SK-N-SH (cell line): ENCODE measurements at regions not wholly inside any gene's neighbourhood (a gene's known extent, or its start where the extent isn't known, plus 50 kb on each side); places are given as distances from the start of the nearest gene placed in this dataset.

Experiments
- CTCF ChIA-PET: fragments of 300-600, 350-600 bp; formaldehyde crosslinking; extraction: SDS; loops from one replicate; lab custom pipeline; 2021; lab: Yijun Ruan, JAX
- POLR2A ChIA-PET: fragments of 350-600 bp; sonication (Branson Sonifier 250); formaldehyde crosslinking; extraction: SDS; loops from one replicate; lab custom pipeline; 2020; ENCODE audit warnings: antibody characterized with exemption, inconsistent platforms; lab: Yijun Ruan, JAX
- DNase-seq: peaks from one replicate; pipeline ENCODE4 v3.0.0; 2012
- H2AFZ ChIP-seq: fragments of 200-600 bp; sonication (generic); 2 replicates; pipeline ENCODE4 v1.8.1; 2016; ENCODE audit warnings: antibody characterized with exemption, mild to moderate bottlenecking, low read depth
- H3F3A ChIP-seq: fragments of 200-600 bp; sonication (generic); replicated peaks from 2 replicates; pipeline ENCODE3; 2016; ENCODE audit warnings: antibody characterized with exemption, mild to moderate bottlenecking; ENCODE audit not compliant: insufficient read depth
- H3K27ac ChIP-seq, 2 experiments: fragments of 200-500 bp in 1 of 2; fragments of 200-600 bp in 1 of 2; sonication (Bioruptor generic) in 1 of 2; sonication (generic), shearing (Covaris generic) in 1 of 2; 2 replicates each; pipeline versions ENCODE4 v1.5.1 to v1.6.1; 2014 to 2016; ENCODE audit warnings: low read depth in 2 of 2, inconsistent platforms in 1 of 2, low read length in 1 of 2, mild to moderate bottlenecking in 1 of 2, mixed read lengths in 1 of 2
- H3K27me3 ChIP-seq: fragments of 200-600 bp; sonication (generic), shearing (Covaris generic); 2 replicates; pipeline ENCODE4 v1.6.1; 2016; ENCODE audit warnings: mixed run types; ENCODE audit not compliant: insufficient read depth
- H3K36me3 ChIP-seq, 2 experiments: fragments of 200-500 bp in 1 of 2; fragments of 200-600 bp in 1 of 2; sonication (Bioruptor generic) in 1 of 2; sonication (generic) in 1 of 2; replicated peaks in 1 of 2; 2 replicates each; pipeline versions ENCODE3 to v1.5.1; 2014 to 2016; ENCODE audit warnings: low read length in 1 of 2, mild to moderate bottlenecking in 1 of 2; ENCODE audit not compliant: insufficient read depth in 2 of 2, control insufficient read depth in 1 of 2
- H3K4me1 ChIP-seq, 2 experiments: fragments of 200-500 bp in 1 of 2; fragments of 200-600 bp in 1 of 2; sonication (Bioruptor generic) in 1 of 2; sonication (generic), shearing (Covaris generic) in 1 of 2; 2 replicates each; pipeline versions ENCODE4 v1.5.1 to v1.6.1; 2014 to 2016; ENCODE audit warnings: low read depth in 1 of 2, low read length in 1 of 2, mixed run types in 1 of 2; ENCODE audit not compliant: insufficient read depth in 2 of 2, control insufficient read depth in 1 of 2
- H3K4me2 ChIP-seq: fragments of 200-600 bp; sonication (generic), shearing (Covaris generic); 2 replicates; pipeline ENCODE4 v1.6.1; 2017; ENCODE audit warnings: mixed run types
- H3K4me3 ChIP-seq, 2 experiments: fragments of 200-500 bp in 1 of 2; fragments of 200-600 bp in 1 of 2; sonication (Bioruptor generic) in 1 of 2; sonication (generic), shearing (Covaris generic) in 1 of 2; 2 replicates each; pipeline versions ENCODE4 v1.5.1 to v1.8.1; 2014 to 2016; ENCODE audit warnings: low read depth in 2 of 2, inconsistent platforms in 1 of 2, low read length in 1 of 2, mild to moderate bottlenecking in 1 of 2, mixed read lengths in 1 of 2, moderate library complexity in 1 of 2
- H3K79me2 ChIP-seq: fragments of 200-600 bp; sonication (generic); 2 replicates; pipeline ENCODE4 v1.8.1; 2017; ENCODE audit warnings: mild to moderate bottlenecking; ENCODE audit not compliant: insufficient read depth
- H3K9ac ChIP-seq: fragments of 200-600 bp; sonication (generic); 2 replicates; pipeline ENCODE4 v1.6.1; 2017; ENCODE audit warnings: mixed run types
- H3K9me2 ChIP-seq: fragments of 200-600 bp; sonication (generic); 2 replicates; pipeline ENCODE4 v1.6.1; 2017; ENCODE audit warnings: mixed run types
- H3K9me3 ChIP-seq: fragments of 200-600 bp; sonication (generic); 2 replicates; pipeline ENCODE4 v1.6.1; 2017; ENCODE audit warnings: mixed run types, mild to moderate bottlenecking, moderate library complexity
- H4K20me1 ChIP-seq: fragments of 200-600 bp; sonication (generic); 2 replicates; pipeline ENCODE4 v1.6.1; 2017; ENCODE audit warnings: mild to moderate bottlenecking, mixed run types; ENCODE audit not compliant: insufficient read depth
- CHD2 ChIP-seq: fragments of 150-350 bp; IDR thresholded peaks from 2 replicates; pipeline ENCODE4 v1.6.1; 2018; ENCODE audit warnings: low read length; ENCODE audit not compliant: partially characterized antibody
- CTCF ChIP-seq: fragments of 200-600 bp; sonication (generic); IDR thresholded peaks from 2 replicates; pipeline ENCODE4 v1.6.1; 2017; ENCODE audit warnings: antibody characterized with exemption, mild to moderate bottlenecking, moderate library complexity
- ELF1 ChIP-seq: IDR thresholded peaks from 2 replicates; pipeline ENCODE4 v1.4.0; 2012
- EZH2phosphoT487 ChIP-seq: fragments of 200-600 bp; sonication (generic); IDR thresholded peaks from 2 replicates; pipeline ENCODE4 v1.6.1; 2017; ENCODE audit warnings: low read depth, mixed run types, mild to moderate bottlenecking, antibody characterized with exemption, moderate library complexity, borderline replicate concordance
- FOXM1 ChIP-seq: IDR thresholded peaks from 2 replicates; pipeline ENCODE4 v1.4.0; 2012; ENCODE audit warnings: low read depth, mild to moderate bottlenecking
- GABPA ChIP-seq: IDR thresholded peaks from 2 replicates; pipeline ENCODE4 v1.4.0; 2012; ENCODE audit warnings: low read depth, mild to moderate bottlenecking
- IRF3 ChIP-seq: fragments of 150-350 bp; IDR thresholded peaks from 2 replicates; pipeline ENCODE4 v1.6.1; 2016; ENCODE audit warnings: mild to moderate bottlenecking, low read depth, low read length
- JUND ChIP-seq: IDR thresholded peaks from 2 replicates; pipeline ENCODE4 v1.4.0; 2012
- MAX ChIP-seq: IDR thresholded peaks from 2 replicates; pipeline ENCODE4 v1.4.0; 2012; ENCODE audit warnings: low read depth
- NFIC ChIP-seq: IDR thresholded peaks from 2 replicates; pipeline ENCODE4 v1.4.0; 2012; ENCODE audit warnings: borderline replicate concordance
- NRF1 ChIP-seq: IDR thresholded peaks from 2 replicates; pipeline ENCODE4 v1.6.1; 2012; ENCODE audit warnings: low read depth, mild to moderate bottlenecking, low read length
- PBX3 ChIP-seq: IDR thresholded peaks from 2 replicates; pipeline ENCODE4; 2012
- RAD21 ChIP-seq: IDR thresholded peaks from 2 replicates; pipeline ENCODE4 v1.6.1; 2012; ENCODE audit warnings: mild to moderate bottlenecking, low read length
- RFX5 ChIP-seq: IDR thresholded peaks from 2 replicates; pipeline ENCODE4 v1.6.1; 2012; ENCODE audit warnings: mild to moderate bottlenecking, improper control_type of control experiment, low read length
- RXRA ChIP-seq: IDR thresholded peaks from 2 replicates; pipeline ENCODE4 v1.4.0; 2012; ENCODE audit warnings: low read depth, mild to moderate bottlenecking, borderline replicate concordance
- SIN3A ChIP-seq: IDR thresholded peaks from 2 replicates; pipeline ENCODE4 v1.6.1; 2012; ENCODE audit warnings: low read depth, mild to moderate bottlenecking, low read length, moderate library complexity, borderline replicate concordance
- TEAD4 ChIP-seq: IDR thresholded peaks from 2 replicates; pipeline ENCODE4 v1.4.0; 2012; ENCODE audit warnings: mild to moderate bottlenecking, borderline replicate concordance; ENCODE audit not compliant: insufficient read depth
- YY1 ChIP-seq: IDR thresholded peaks from 2 replicates; pipeline ENCODE4 v1.4.0; 2012; ENCODE audit warnings: low read depth, mild to moderate bottlenecking
- WGBS: methylation state at CpG from one replicate; pipeline ENCODE4 v1.1.6; 2017; ENCODE audit warnings: low lambda C conversion rate; 5-methylcytosine and 5-hydroxymethylcytosine counted together

GRCh38 chr16:62751218-62751617, 715.0 kb upstream of the CDH8 start:
- no peaks in the 10 kb centered on the region; a peak in 1 of 4 replicates for H3K4me1 ChIP-seq
- no peak overlapping the region for H2AFZ ChIP-seq
- H3K79me2 ChIP-seq: no peaks in the 10 kb centered on the region
- H3K36me3 ChIP-seq: no peaks in the 10 kb centered on the region
- H3K27me3 ChIP-seq: no peaks in the 10 kb centered on the region
- no peak overlapping the region for H3K4me2 ChIP-seq
- ChIA-PET POLR2A (no interaction called here), CTCF (no interaction called here)
- WGBS: 9% methylated on average over 1 of the region's 1 CpG
- H3K9me2 ChIP-seq: no peaks in the 10 kb centered on the region
- H3K4me3 ChIP-seq: no peak overlapping the region
- H4K20me1 ChIP-seq: no peaks in the 10 kb centered on the region
- DNase-seq: no peak
- H3K9me3 ChIP-seq: no peaks in the 10 kb centered on the region
- no peak overlapping the region for H3K9ac ChIP-seq
- H3K27ac ChIP-seq: no peak overlapping the region
- H3F3A ChIP-seq: no peaks in the 10 kb centered on the region
- TF ChIP-seq CHD2: no peak
- TF ChIP-seq RAD21: no peak
- no peak for TF ChIP-seq RFX5
- TF ChIP-seq GABPA: no peak
- no peak for TF ChIP-seq PBX3
- TF ChIP-seq ELF1: no peak
- no peak for TF ChIP-seq FOXM1
- TF ChIP-seq JUND: no peak
- TF ChIP-seq CTCF: no peak
- TF ChIP-seq SIN3A: no peak
- no peak for TF ChIP-seq MAX
- no peak for TF ChIP-seq NFIC
- no peak for TF ChIP-seq YY1
- TF ChIP-seq IRF3: no peak
- no peak for TF ChIP-seq TEAD4
- no peak for TF ChIP-seq RXRA
- TF ChIP-seq NRF1: no peak
- no peak for TF ChIP-seq EZH2phosphoT487
- TF ChIP-seq, all 33 proteins: peak for 0
